HepG2 (cell line): ENCODE measurements at regions not wholly inside any gene's neighbourhood (a gene's known extent, or its start where the extent isn't known, plus 50 kb on each side); places are given as distances from the start of the nearest gene placed in this dataset.

Experiments
- ATAC-seq: fragments of 200-7000 bp; cut with Tn5 transposase; 3 replicates; pipeline ENCODE4 v1.9.1; 2020; ENCODE audit warnings: mild to moderate bottlenecking, moderate library complexity
- BruUV-seq: library from RNA; stranded (reverse); fragments of 400-500 nt; replicated peaks from 2 replicates; lab custom pipeline; 2021; lab: Mats Ljungman, UMichigan
- CTCF ChIA-PET: fragments of 300-600 bp; formaldehyde crosslinking; extraction: SDS; loops from one replicate; lab custom pipeline; 2021; ENCODE audit warnings: low total read pairs, inconsistent platforms, low intra/inter-chr PET ratio; lab: Yijun Ruan, JAX
- POLR2A ChIA-PET: fragments of 350-600 bp; sonication (Branson Sonifier 250); formaldehyde crosslinking; loops from one replicate; lab custom pipeline; 2020; ENCODE audit warnings: antibody characterized with exemption, inconsistent platforms; lab: Yijun Ruan, JAX
- DNase-seq: peaks from one replicate; pipeline ENCODE4 v3.0.0-alpha.2; 2015; ENCODE audit warnings: low spot score
- FAIRE-seq: peaks from 3 replicates; lab custom pipeline; 2011; peaks lifted over from hg19 to GRCh38; lab: Jason Lieb, UNC
- H2AFZ ChIP-seq: one replicate; pipeline ENCODE4 v1.6.1; 2011; ENCODE audit warnings: low read length, inconsistent platforms
- H3K27ac ChIP-seq: fragments of 300-600 bp; 3 replicates; pipeline ENCODE4 v1.8.0; 2011; ENCODE audit warnings: mixed run types, mild to moderate bottlenecking, mixed read lengths, low read length, inconsistent platforms; ENCODE audit not compliant: insufficient read depth; ENCODE audit errors: extremely low read length
- H3K27me3 ChIP-seq, 2 experiments: fragments of 200-600 bp in 1 of 2; 2 replicates in 1 of 2; 3 replicates in 1 of 2; pipeline versions ENCODE4 v1.6.0 to v1.8.0; 2011; ENCODE audit warnings: low read length in 2 of 2, mild to moderate bottlenecking in 2 of 2, moderate library complexity in 2 of 2, inconsistent platforms in 1 of 2; ENCODE audit not compliant: insufficient read depth in 2 of 2, control insufficient read depth in 1 of 2
- H3K36me3 ChIP-seq, 2 experiments: fragments of 200-600 bp in 1 of 2; replicated peaks in 1 of 2; 2 replicates in 1 of 2; 3 replicates in 1 of 2; pipeline versions ENCODE4 v1.5.1 to v1.8.0; 2011; ENCODE audit warnings: low read length in 2 of 2, inconsistent platforms in 1 of 2; ENCODE audit not compliant: insufficient read depth in 2 of 2, control insufficient read depth in 1 of 2
- H3K4me1 ChIP-seq: 2 replicates; pipeline ENCODE4 v1.5.1; 2012; ENCODE audit warnings: low read length, inconsistent platforms; ENCODE audit not compliant: insufficient read depth
- H3K4me2 ChIP-seq: 2 replicates; pipeline ENCODE4 v1.6.0; 2011; ENCODE audit warnings: low read depth, low read length, inconsistent platforms
- H3K4me3 ChIP-seq, 3 experiments: fragments of 200-600 bp in 1 of 3; sonication (generic), shearing (Covaris generic) in 1 of 3; replicated peaks in 1 of 3; 2 replicates each; pipeline ENCODE4 v1.5.1; 2011 to 2016; ENCODE audit warnings: low read length in 3 of 3, inconsistent platforms in 2 of 3, low read depth in 2 of 3, mild to moderate bottlenecking in 2 of 3, control low read depth in 1 of 3, mixed read lengths in 1 of 3; ENCODE audit not compliant: insufficient read depth in 1 of 3
- H3K79me2 ChIP-seq: one replicate; pipeline ENCODE4 v1.6.1; 2011; ENCODE audit warnings: low read length, inconsistent platforms; ENCODE audit not compliant: insufficient read depth
- H3K9ac ChIP-seq: 2 replicates; pipeline ENCODE4 v1.6.0; 2011; ENCODE audit warnings: mild to moderate bottlenecking, low read depth, low read length, inconsistent platforms; ENCODE audit not compliant: insufficient read depth
- H3K9me3 ChIP-seq: 2 replicates; pipeline ENCODE4 v1.5.1; 2012; ENCODE audit warnings: mild to moderate bottlenecking, low read length
- H4K20me1 ChIP-seq: 2 replicates; pipeline ENCODE4 v1.6.0; 2011; ENCODE audit warnings: inconsistent platforms, mild to moderate bottlenecking, low read length, moderate library complexity; ENCODE audit not compliant: insufficient read depth
- BORCS8-MEF2B ChIP-seq: sonication (generic); formaldehyde crosslinking; IDR thresholded peaks from 2 replicates; pipeline ENCODE4 v1.8.0; 2022; ENCODE audit warnings: mild to moderate bottlenecking, missing genetic modification reagents
- CBX2 ChIP-seq, 2 experiments: fragments of 200-600 bp in 1 of 2; sonication (generic); formaldehyde crosslinking in 1 of 2; IDR thresholded peaks; 2 replicates each; pipeline versions ENCODE4 v1.7.0 to v1.8.1; 2018 to 2022; ENCODE audit warnings: low read depth in 2 of 2, low read length in 1 of 2, mild to moderate bottlenecking in 1 of 2, missing genetic modification reagents in 1 of 2
- GABPA ChIP-seq, 2 experiments: IDR thresholded peaks; 2 replicates each; pipeline ENCODE4 v1.6.1; 2011 to 2016; ENCODE audit warnings: low read depth in 2 of 2, low read length in 1 of 2, missing biosample characterization in 1 of 2, missing genetic modification characterization in 1 of 2
- HNRNPL ChIP-seq: fragments of 200-400 bp; formaldehyde crosslinking; IDR thresholded peaks from 2 replicates; pipeline ENCODE4 v1.6.1; 2017; ENCODE audit warnings: mild to moderate bottlenecking, low read depth, low read length
- POLR2A ChIP-seq, 2 experiments: IDR thresholded peaks; 2 replicates each; pipeline ENCODE4 v1.6.1; 2011; ENCODE audit warnings: low read depth in 2 of 2, low read length in 2 of 2, mild to moderate bottlenecking in 1 of 2, moderate library complexity in 1 of 2; ENCODE audit not compliant: insufficient read depth in 1 of 2
- TBX3 ChIP-seq: fragments of 450-650 bp; IDR thresholded peaks from 2 replicates; pipeline ENCODE4 v1.6.1; 2017; ENCODE audit warnings: antibody characterized with exemption, mild to moderate bottlenecking, inconsistent platforms, borderline replicate concordance
- ZNF33B ChIP-seq: sonication (generic); formaldehyde crosslinking; IDR thresholded peaks from 2 replicates; pipeline ENCODE4 v1.5.1; 2020; ENCODE audit warnings: mild to moderate bottlenecking, missing genetic modification reagents
- ZNF619 ChIP-seq: sonication (generic); formaldehyde crosslinking; IDR thresholded peaks from 2 replicates; pipeline ENCODE4 v1.4.0; 2020; ENCODE audit warnings: mild to moderate bottlenecking, missing genetic modification reagents
- ZNF670 ChIP-seq: sonication (generic); formaldehyde crosslinking; IDR thresholded peaks from 2 replicates; pipeline ENCODE4 v1.8.0; 2022; ENCODE audit warnings: mild to moderate bottlenecking, missing genetic modification reagents, borderline replicate concordance
- ZNF780A ChIP-seq: sonication (generic); formaldehyde crosslinking; IDR thresholded peaks from 2 replicates; pipeline ENCODE4 v1.8.0; 2022; ENCODE audit warnings: mild to moderate bottlenecking, missing genetic modification reagents, moderate library complexity
- WGBS: methylation state at CpG from one replicate; pipeline ENCODE4 v1.1.6; 2017; ENCODE audit warnings: low lambda C conversion rate; 5-methylcytosine and 5-hydroxymethylcytosine counted together
- in situ Hi-C: cut with HindIII; loops from 2 replicates; pipeline ENCODE4 v1.10.0; 2017; ENCODE audit warnings: low pct_unique_long_range_greater_than_20kb; ENCODE audit not compliant: extremely low pct_ligation_motif_present
- intact Hi-C: fragments of 100-400 bp; cut with micrococcal nuclease; formaldehyde crosslinking; loops from one replicate; pipeline ENCODE4 v1.10.0; 2022; ENCODE audit not compliant: unreplicated experiment
- TF ChIP-seq, protein P1 (sequence below): IDR thresholded peaks from 2 replicates; pipeline ENCODE4 v1.6.1; 2018; ENCODE audit warnings: missing genetic modification reagents, mild to moderate bottlenecking, missing compliant biosample characterization
- TF ChIP-seq, protein P2 (sequence below): sonication (generic); formaldehyde crosslinking; IDR thresholded peaks from 2 replicates; pipeline ENCODE4 v1.4.0; 2020; ENCODE audit warnings: mild to moderate bottlenecking, missing genetic modification reagents
- TF ChIP-seq, protein P3 (sequence below): sonication (generic); formaldehyde crosslinking; IDR thresholded peaks from 2 replicates; pipeline ENCODE4 v1.5.1; 2020; ENCODE audit warnings: missing genetic modification reagents, mild to moderate bottlenecking, borderline replicate concordance

DNA sequence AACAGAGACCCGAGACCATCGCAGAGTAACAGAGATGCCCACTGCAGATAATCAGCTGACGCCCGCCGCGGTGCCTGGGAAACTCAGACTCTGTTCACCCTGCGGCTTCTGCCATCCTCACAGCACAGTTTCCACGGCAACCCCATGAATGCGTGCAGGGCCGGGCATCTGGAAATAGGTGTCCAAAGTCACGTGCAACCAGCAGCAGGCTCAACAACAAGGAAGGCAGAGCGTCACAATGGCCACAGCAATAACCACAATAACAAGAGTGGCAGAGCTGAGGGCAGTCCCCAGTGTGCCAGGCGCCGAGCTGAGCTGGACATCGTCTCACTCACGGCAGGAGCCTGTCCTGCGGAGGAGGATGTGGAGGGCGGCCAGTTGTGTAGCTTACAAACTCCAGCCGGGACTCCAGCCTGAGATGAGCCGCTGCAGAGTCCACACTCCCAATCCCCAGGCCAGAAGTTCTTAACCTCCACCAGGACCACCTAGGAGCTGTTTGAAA, 102.0 kb downstream of the CRYAA start:
- 72% methylated on average over 12 of the region's 20 CpGs for WGBS
- no peak overlapping the region for H3K9ac ChIP-seq
- in situ Hi-C loops, result no loop called here
- 0 out of 2 replicates have a peak, but pooled peaks have one; percentile 34 for TF ChIP-seq HNRNPL
- TF ChIP-seq BORCS8-MEF2B (CRISPR knock-in tag), result no peak
- H3K9me3 ChIP-seq, result no peaks in the 10 kb centered on the region
- no peak overlapping the region for H3K27ac ChIP-seq
- ATAC-seq, result no peak
- no peak for DNase-seq
- no peaks in the 10 kb centered on the region for H3K79me2 ChIP-seq
- CTCF ChIA-PET, result no interaction called here
- H3K27me3 ChIP-seq, result peaks cover 11 to 36% of the 10 kb centered on the region in 2 experiments
- BruUV-seq, result no TSS peak
- POLR2A ChIA-PET, result no interaction called here
- H3K4me1 ChIP-seq, result peaks cover 76% of the 10 kb centered on the region
- no peak overlapping the region for H2AFZ ChIP-seq
- no peak overlapping the region for H3K4me2 ChIP-seq
- H4K20me1 ChIP-seq, result no peaks in the 10 kb centered on the region
- no peaks in the 10 kb centered on the region for H3K36me3 ChIP-seq
- no peak overlapping the region for H3K4me3 ChIP-seq
- intact Hi-C loops, result no loop called here
- no peak for FAIRE-seq

DNA sequence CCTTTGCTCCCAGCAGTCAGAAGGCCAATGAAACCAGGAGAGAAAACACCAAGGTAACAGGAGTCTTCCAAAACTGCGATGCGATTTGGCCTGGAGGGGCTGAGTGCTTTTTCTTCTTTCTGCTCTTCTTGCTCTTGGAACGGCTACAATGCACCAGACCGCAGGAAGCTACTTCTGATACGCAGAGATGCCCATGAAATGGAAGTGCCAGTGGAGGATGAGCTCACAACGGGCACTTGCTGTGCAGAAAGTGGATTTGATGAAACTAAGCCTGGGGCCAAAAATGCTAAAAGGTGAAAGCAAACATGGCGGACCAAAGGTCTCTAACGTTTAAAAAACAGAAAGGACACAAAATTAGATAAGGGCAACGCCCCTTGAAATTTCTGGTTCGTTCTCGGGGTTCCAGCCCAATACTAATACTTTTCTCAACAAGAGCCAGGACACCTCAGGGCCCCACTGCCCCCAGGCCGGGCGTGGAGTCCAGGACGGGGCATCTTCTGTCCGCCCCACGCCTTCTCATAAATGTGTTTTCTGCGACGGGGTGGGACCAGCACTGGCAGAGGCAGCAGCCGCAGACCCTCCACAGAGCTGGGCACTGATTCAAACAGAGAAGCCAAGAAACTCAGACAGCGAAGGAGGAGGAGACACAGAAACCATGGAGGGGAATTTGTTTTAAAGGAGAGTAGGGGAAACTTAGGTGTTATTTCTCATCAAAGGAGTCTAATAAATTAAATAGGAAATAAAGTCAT, 101.3 kb downstream of the CRYAA start:
- no peak overlapping the region for H2AFZ ChIP-seq
- in situ Hi-C loops (no loop called here), intact Hi-C loops (no loop called here)
- WGBS, result 70% methylated on average over 20 of the region's 20 CpGs
- H3K4me2 ChIP-seq, result 0 out of 2 replicates have a peak overlapping the region, but pooled peaks have one; percentile 9
- ATAC-seq (no peak), FAIRE-seq (no peak), DNase-seq (no peak)
- H3K9ac ChIP-seq, result no peak overlapping the region
- BruUV-seq, result no TSS peak
- ChIA-PET POLR2A (interaction anchor here (1.3 kb wide), 1 partner anchor 61 kb away, joined by 4 read pairs; no protein-coding TSS in a partner anchor), CTCF (no interaction called here)
- H3K27ac ChIP-seq, result no peak overlapping the region
- peaks cover 8 to 29% of the 10 kb centered on the region in 2 experiments for H3K27me3 ChIP-seq
- no peak overlapping the region for H3K4me3 ChIP-seq
- peaks cover 76% of the 10 kb centered on the region for H3K4me1 ChIP-seq
- H3K36me3 ChIP-seq, result no peaks in the 10 kb centered on the region
- H4K20me1 ChIP-seq, result no peaks in the 10 kb centered on the region
- TF ChIP-seq, protein P1, sequence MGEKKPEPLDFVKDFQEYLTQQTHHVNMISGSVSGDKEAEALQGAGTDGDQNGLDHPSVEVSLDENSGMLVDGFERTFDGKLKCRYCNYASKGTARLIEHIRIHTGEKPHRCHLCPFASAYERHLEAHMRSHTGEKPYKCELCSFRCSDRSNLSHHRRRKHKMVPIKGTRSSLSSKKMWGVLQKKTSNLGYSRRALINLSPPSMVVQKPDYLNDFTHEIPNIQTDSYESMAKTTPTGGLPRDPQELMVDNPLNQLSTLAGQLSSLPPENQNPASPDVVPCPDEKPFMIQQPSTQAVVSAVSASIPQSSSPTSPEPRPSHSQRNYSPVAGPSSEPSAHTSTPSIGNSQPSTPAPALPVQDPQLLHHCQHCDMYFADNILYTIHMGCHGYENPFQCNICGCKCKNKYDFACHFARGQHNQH (CRISPR knock-in tag), result no peak
- TF ChIP-seq ZNF619 (CRISPR knock-in tag) (no peak), CBX2 (IDR thresholded peaks at IDR 0.05; ENCODE audit: low read depth, low read length) (no peak), CBX2 (CRISPR knock-in tag; IDR thresholded peaks at IDR 0.05; ENCODE audit: low read depth) (no peak), ZNF780A (CRISPR knock-in tag) (no peak), ZNF33B (CRISPR knock-in tag) (no peak), ZNF670 (CRISPR knock-in tag) (no peak), POLR2A (IDR thresholded peaks at IDR 0.05; ENCODE audit: insufficient read depth in 1 of 2, low read depth in 2 of 2, low read length in 2 of 2) (no peak), TBX3 (no peak), GABPA (IDR thresholded peaks at IDR 0.05; ENCODE audit: low read depth, low read length) (no peak), GABPA (CRISPR knock-in tag; IDR thresholded peaks at IDR 0.05; ENCODE audit: low read depth) (no peak)
- TF ChIP-seq, protein P2, sequence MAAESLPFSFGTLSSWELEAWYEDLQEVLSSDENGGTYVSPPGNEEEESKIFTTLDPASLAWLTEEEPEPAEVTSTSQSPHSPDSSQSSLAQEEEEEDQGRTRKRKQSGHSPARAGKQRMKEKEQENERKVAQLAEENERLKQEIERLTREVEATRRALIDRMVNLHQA (CRISPR knock-in tag), result no peak
- TF ChIP-seq, protein P3, sequence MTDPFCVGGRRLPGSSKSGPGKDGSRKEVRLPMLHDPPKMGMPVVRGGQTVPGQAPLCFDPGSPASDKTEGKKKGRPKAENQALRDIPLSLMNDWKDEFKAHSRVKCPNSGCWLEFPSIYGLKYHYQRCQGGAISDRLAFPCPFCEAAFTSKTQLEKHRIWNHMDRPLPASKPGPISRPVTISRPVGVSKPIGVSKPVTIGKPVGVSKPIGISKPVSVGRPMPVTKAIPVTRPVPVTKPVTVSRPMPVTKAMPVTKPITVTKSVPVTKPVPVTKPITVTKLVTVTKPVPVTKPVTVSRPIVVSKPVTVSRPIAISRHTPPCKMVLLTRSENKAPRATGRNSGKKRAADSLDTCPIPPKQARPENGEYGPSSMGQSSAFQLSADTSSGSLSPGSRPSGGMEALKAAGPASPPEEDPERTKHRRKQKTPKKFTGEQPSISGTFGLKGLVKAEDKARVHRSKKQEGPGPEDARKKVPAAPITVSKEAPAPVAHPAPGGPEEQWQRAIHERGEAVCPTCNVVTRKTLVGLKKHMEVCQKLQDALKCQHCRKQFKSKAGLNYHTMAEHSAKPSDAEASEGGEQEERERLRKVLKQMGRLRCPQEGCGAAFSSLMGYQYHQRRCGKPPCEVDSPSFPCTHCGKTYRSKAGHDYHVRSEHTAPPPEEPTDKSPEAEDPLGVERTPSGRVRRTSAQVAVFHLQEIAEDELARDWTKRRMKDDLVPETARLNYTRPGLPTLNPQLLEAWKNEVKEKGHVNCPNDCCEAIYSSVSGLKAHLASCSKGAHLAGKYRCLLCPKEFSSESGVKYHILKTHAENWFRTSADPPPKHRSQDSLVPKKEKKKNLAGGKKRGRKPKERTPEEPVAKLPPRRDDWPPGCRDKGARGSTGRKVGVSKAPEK, result no peak
- TF ChIP-seq, all 625 proteins: peak for 0
- Histone ChIP-seq H3K9me3 (no peaks in the 10 kb centered on the region), H3K79me2 (no peaks in the 10 kb centered on the region)
